ENCODE measurements at regions not wholly inside any gene's neighbourhood (a gene's known extent, or its start where the extent isn't known, plus 50 kb on each side); places are given as distances from the start of the nearest gene placed in this dataset.

GRCh38 chr2:48165070-48165753 is 149.3 kb upstream of the FOXN2 start (continued):
- TF ChIP-seq CXXC5 (CRISPR knock-in tag; IDR thresholded peaks at IDR 0.05) (no peak), MTA3 (IDR thresholded peaks at IDR 0.05; ENCODE audit: borderline replicate concordance) (no peak), MEF2D (tag; conservative IDR thresholded peaks at IDR 0.05; ENCODE audit: low read depth) (no peak), CBX5 (IDR thresholded peaks at IDR 0.05; ENCODE audit: borderline replicate concordance, low read depth) (no peak), MAFG (tag; conservative IDR thresholded peaks at IDR 0.05) (peak; percentile 45; the same call in 1 of the 2 replicates), TAF15 (IDR thresholded peaks at IDR 0.05; ENCODE audit: low read depth, low read length) (no peak), ZFP30 (CRISPR knock-in tag; IDR thresholded peaks at IDR 0.05; ENCODE audit: borderline replicate concordance) (no peak), ZNF444 (CRISPR knock-in tag; IDR thresholded peaks at IDR 0.05) (no peak), C11orf30 (IDR thresholded peaks at IDR 0.05; ENCODE audit: low read depth) (peak; percentile 43; the same call in 1 of the 2 replicates), RFX7 (CRISPR knock-in tag; IDR thresholded peaks at IDR 0.05) (no peak), CHCHD3 (CRISPR knock-in tag; IDR thresholded peaks at IDR 0.05) (no peak), ELF4 (CRISPR knock-in tag; IDR thresholded peaks at IDR 0.05) (no peak), BHLHE40 (IDR thresholded peaks at IDR 0.05; ENCODE audit: low read length) (no peak), ZNF280A (IDR thresholded peaks at IDR 0.05; ENCODE audit: low read depth, partially characterized antibody) (no peak), IRF1 (CRISPR knock-in tag; IDR thresholded peaks at IDR 0.05; ENCODE audit: borderline replicate concordance) (no peak), CLOCK (CRISPR knock-in tag; IDR thresholded peaks at IDR 0.05; ENCODE audit: borderline replicate concordance) (no peak)
- TF ChIP-seq, protein P1, sequence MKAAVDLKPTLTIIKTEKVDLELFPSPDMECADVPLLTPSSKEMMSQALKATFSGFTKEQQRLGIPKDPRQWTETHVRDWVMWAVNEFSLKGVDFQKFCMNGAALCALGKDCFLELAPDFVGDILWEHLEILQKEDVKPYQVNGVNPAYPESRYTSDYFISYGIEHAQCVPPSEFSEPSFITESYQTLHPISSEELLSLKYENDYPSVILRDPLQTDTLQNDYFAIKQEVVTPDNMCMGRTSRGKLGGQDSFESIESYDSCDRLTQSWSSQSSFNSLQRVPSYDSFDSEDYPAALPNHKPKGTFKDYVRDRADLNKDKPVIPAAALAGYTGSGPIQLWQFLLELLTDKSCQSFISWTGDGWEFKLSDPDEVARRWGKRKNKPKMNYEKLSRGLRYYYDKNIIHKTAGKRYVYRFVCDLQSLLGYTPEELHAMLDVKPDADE (conservative IDR thresholded peaks at IDR 0.05; ENCODE audit: control insufficient read depth, low read depth, low read length), result no peak
- TF ChIP-seq, protein P2, sequence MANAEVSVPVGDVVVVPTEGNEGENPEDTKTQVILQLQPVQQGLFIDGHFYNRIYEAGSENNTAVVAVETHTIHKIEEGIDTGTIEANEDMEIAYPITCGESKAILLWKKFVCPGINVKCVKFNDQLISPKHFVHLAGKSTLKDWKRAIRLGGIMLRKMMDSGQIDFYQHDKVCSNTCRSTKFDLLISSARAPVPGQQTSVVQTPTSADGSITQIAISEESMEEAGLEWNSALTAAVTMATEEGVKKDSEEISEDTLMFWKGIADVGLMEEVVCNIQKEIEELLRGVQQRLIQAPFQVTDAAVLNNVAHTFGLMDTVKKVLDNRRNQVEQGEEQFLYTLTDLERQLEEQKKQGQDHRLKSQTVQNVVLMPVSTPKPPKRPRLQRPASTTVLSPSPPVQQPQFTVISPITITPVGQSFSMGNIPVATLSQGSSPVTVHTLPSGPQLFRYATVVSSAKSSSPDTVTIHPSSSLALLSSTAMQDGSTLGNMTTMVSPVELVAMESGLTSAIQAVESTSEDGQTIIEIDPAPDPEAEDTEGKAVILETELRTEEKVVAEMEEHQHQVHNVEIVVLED (CRISPR knock-in tag; IDR thresholded peaks at IDR 0.05), result 0 out of 2 replicates have a peak, but pooled peaks have one; percentile 19
- TF ChIP-seq, protein P3, sequence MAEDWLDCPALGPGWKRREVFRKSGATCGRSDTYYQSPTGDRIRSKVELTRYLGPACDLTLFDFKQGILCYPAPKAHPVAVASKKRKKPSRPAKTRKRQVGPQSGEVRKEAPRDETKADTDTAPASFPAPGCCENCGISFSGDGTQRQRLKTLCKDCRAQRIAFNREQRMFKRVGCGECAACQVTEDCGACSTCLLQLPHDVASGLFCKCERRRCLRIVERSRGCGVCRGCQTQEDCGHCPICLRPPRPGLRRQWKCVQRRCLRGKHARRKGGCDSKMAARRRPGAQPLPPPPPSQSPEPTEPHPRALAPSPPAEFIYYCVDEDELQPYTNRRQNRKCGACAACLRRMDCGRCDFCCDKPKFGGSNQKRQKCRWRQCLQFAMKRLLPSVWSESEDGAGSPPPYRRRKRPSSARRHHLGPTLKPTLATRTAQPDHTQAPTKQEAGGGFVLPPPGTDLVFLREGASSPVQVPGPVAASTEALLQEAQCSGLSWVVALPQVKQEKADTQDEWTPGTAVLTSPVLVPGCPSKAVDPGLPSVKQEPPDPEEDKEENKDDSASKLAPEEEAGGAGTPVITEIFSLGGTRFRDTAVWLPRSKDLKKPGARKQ (CRISPR knock-in tag; IDR thresholded peaks at IDR 0.05), result no peak

Measured in K562 (cell line).